Activated CD4-positive, alpha-beta T cell treated with anti-CD3 and anti-CD28 coated beads, Interleukin-2, amount 10 ng/mL, durations not matched to agents 24 days and 14 days (primary cell): ENCODE measurements at regions not wholly inside any gene's neighbourhood (a gene's known extent, or its start where the extent isn't known, plus 50 kb on each side); places are given as distances from the start of the nearest gene placed in this dataset.
A peak's percentile ranks its signal among the peaks of the same experiment; 100 is the strongest.
"Not testable (repeated sequence)": the region's sequence is repeated elsewhere in the genome, so short reads cannot be mapped to it uniquely, and the experiment has no call there.

Experiments used
- DNase-seq: peaks from one replicate; pipeline ENCODE4 v3.0.0; 2022
- H3K27ac Mint-ChIP-seq: one replicate; pipeline ENCODE4 v1.8.0; 2022; ENCODE audit warnings: mild to moderate bottlenecking, mixed read lengths
- H3K27me3 Mint-ChIP-seq: one replicate; pipeline ENCODE4 v1.8.0; 2022; ENCODE audit warnings: mixed read lengths
- H3K36me3 Mint-ChIP-seq: one replicate; pipeline ENCODE4 v1.8.0; 2022; ENCODE audit warnings: low read depth, mild to moderate bottlenecking, mixed read lengths
- H3K4me1 Mint-ChIP-seq: one replicate; pipeline ENCODE4 v1.8.0; 2021; ENCODE audit warnings: mixed read lengths
- H3K4me3 Mint-ChIP-seq: one replicate; pipeline ENCODE4 v1.8.0; 2022; ENCODE audit warnings: mild to moderate bottlenecking, moderate library complexity, mixed read lengths
- H3K9me3 Mint-ChIP-seq: one replicate; pipeline ENCODE4 v1.8.0; 2021; ENCODE audit warnings: mixed read lengths
- intact Hi-C: fragments of 100-400 bp; cut with micrococcal nuclease; formaldehyde crosslinking; loops from one replicate; pipeline ENCODE4 v1.15.1; 2023

DNA sequence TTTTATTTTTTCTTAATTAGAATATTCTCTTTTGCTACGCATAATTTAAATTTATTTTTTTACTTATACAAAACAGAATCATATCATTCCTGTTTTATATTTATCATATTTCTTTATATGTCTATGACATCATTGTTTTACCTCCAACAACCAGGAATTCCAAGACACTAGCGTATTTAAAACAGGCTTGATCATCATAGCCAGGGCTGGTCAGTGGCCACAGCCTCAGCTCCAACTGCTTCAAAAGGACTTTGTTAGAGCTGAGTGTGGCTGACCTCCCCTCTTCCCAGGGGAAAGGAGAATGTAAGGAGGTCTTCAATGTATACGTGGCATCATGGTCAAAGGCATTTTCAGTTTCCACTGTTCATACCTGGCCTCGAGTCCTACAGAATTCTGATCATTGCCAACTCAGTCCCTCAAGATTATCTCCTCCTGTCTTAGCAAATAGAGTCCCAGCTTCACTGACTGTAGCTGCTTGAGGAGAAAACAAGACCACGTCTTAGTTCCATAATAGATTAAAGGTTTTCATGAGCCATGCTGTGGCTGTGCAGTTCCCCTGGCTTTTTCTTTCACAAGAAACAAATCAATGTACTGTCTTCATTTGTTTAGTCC lies 444.0 kb downstream of the PTPRC start:
- Mint-ChIP-seq H3K36me3 (peaks cover 19% of the 10 kb centered on the region), H3K27me3 (peaks cover 5% of the 10 kb centered on the region), H3K9me3 (peaks cover 15% of the 10 kb centered on the region), H3K27ac (peak overlapping the region; percentile 39), H3K4me3 (no peak overlapping the region), H3K4me1 (peaks cover 27% of the 10 kb centered on the region)
- intact Hi-C loops = no loop called here
- DNase-seq = no peak

GRCh38 chr1:199083680-199084079 lies 444.8 kb downstream of the PTPRC start:
- Mint-ChIP-seq H3K27me3 (peaks cover 3% of the 10 kb centered on the region), H3K9me3 (peaks cover 18% of the 10 kb centered on the region), H3K4me1 (peaks cover 30% of the 10 kb centered on the region), H3K27ac (no peak overlapping the region), H3K36me3 (peaks cover 19% of the 10 kb centered on the region), H3K4me3 (no peak overlapping the region)
- intact Hi-C loops = no loop called here
- DNase-seq = no peak

DNA sequence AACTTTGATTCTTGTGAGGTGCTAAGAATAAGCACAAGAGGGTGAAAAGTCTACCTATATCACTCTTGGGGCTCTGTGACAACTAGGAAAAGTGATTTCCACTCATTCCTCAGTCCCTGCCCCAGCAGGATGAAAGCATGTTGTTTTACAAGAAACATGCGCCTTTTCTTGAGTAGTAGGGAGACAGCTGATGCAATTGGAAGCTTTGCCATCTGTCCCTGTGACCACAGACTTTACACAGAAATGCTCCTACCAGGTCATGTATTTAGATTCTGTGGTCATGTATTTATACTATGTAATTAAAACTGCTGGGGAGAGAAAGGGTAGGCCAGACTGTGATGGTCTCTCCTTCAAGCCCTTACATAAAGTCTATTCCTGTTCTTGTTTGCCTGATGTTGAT lies 445.5 kb downstream of the PTPRC start:
- peaks cover 18% of the 10 kb centered on the region for H3K9me3 Mint-ChIP-seq
- H3K36me3 Mint-ChIP-seq = peaks cover 18% of the 10 kb centered on the region
- DNase-seq = no peak
- H3K4me1 Mint-ChIP-seq = peaks cover 36% of the 10 kb centered on the region
- H3K4me3 Mint-ChIP-seq = no peak overlapping the region
- intact Hi-C loops = no loop called here
- no peak overlapping the region for H3K27ac Mint-ChIP-seq
- peaks cover 2% of the 10 kb centered on the region for H3K27me3 Mint-ChIP-seq

DNA sequence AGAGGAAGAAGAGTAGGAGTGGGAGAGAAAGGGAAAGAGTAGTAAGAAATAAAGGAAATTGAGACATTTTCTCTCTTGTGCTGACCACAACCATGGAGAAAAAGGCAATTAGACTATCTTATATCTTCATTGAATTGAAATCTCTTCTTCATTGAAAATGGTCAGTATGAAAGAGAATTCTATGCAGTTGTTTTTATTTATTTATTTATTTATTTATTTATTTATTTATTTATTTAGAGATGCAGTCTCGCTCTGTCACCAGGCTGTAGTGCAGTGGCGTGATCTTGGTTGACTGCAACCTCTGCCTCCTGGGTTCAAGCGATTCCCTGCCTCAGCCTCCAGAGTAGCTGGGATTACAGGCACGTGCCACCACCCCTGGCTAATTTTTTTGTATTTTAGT lies 447.1 kb downstream of the PTPRC start:
- Mint-ChIP-seq H3K27me3 (no peaks in the 10 kb centered on the region), H3K27ac (no peak overlapping the region), H3K4me1 (peaks cover 45% of the 10 kb centered on the region), H3K9me3 (peaks cover 18% of the 10 kb centered on the region), H3K36me3 (peaks cover 21% of the 10 kb centered on the region), H3K4me3 (no peak overlapping the region)
- DNase-seq = no peak
- intact Hi-C loops = loop anchor here (5.0 kb wide), 1 partner anchor 164 kb away; no protein-coding TSS in a partner anchor

- Mint-ChIP-seq H3K27ac (no peak overlapping the region), H3K4me3 (no peak overlapping the region), H3K4me1 (peaks cover 48% of the 10 kb centered on the region), H3K36me3 (peaks cover 29% of the 10 kb centered on the region), H3K9me3 (peaks cover 23% of the 10 kb centered on the region), H3K27me3 (no peaks in the 10 kb centered on the region)
- intact Hi-C loops = loop anchor here (5.0 kb wide), 1 partner anchor 165 kb away; no protein-coding TSS in a partner anchor
- DNase-seq = no peak
These were observed 448.3 kb downstream of the PTPRC start for GRCh38 chr1:199087144-199087543.

DNA sequence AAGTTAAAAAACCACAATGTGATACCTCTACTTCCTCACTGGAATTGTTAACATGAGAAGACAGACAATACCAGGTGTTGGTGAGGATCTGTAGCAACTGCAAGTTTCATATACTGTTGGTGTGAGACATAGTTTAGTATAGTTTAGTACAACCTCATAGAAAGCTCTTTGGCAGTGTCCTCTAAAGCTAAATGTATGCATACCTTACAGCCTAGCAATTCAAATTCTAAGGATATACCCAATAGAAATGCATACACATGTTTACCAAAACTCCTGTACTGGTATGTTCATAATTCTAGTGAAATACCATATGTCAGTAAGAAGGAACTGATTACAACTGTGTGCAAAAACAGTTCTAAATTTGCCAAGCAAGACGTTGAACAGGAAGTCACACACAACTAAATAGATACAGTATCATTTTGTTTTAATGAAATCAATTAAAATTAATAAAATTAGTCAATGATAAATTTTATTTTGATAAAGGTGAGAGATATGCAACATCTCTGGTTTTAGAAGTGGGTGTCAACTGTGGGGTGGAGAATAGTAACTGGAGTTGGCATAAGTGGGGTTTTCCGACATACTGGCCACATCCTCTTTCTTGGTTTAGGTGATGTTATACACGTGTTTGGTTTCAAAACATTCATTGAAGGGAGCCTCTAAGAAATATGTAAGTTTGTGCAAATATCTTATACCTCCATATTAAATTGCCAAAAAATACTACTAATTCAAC lies 450.7 kb downstream of the PTPRC start:
- intact Hi-C loops = loop anchor here (2.0 to 5.0 kb wide), 4 partner anchors 49 to 167 kb away; no protein-coding TSS in a partner anchor
- no peaks in the 10 kb centered on the region for H3K27me3 Mint-ChIP-seq
- DNase-seq = peak; percentile 87
- peak overlapping the region; percentile 49 for H3K4me3 Mint-ChIP-seq
- peaks cover 40% of the 10 kb centered on the region for H3K36me3 Mint-ChIP-seq
- peaks cover 32% of the 10 kb centered on the region for H3K9me3 Mint-ChIP-seq
- H3K27ac Mint-ChIP-seq = peak overlapping the region; percentile 67
- H3K4me1 Mint-ChIP-seq = peaks cover 36% of the 10 kb centered on the region

GRCh38 chr1:199095628-199096027 lies 456.8 kb downstream of the PTPRC start:
- DNase-seq, intact Hi-C loops, H3K27ac Mint-ChIP-seq, H3K4me3 Mint-ChIP-seq, H3K27me3 Mint-ChIP-seq: not testable (repeated sequence)
- H3K4me1 Mint-ChIP-seq = peaks cover 21% of the 10 kb centered on the region
- peaks cover 33% of the 10 kb centered on the region for H3K36me3 Mint-ChIP-seq
- peaks cover 28% of the 10 kb centered on the region for H3K9me3 Mint-ChIP-seq

- Mint-ChIP-seq H3K36me3 (peaks cover 31% of the 10 kb centered on the region), H3K27me3 (no peaks in the 10 kb centered on the region), H3K9me3 (peaks cover 31% of the 10 kb centered on the region), H3K4me1 (peaks cover 26% of the 10 kb centered on the region), H3K27ac (no peak overlapping the region), H3K4me3 (no peak overlapping the region)
- intact Hi-C loops = no loop called here
- DNase-seq = no peak
These were observed 457.8 kb downstream of the PTPRC start for GRCh38 chr1:199096591-199096990.

- H3K4me3 Mint-ChIP-seq = no peak overlapping the region
- H3K27ac Mint-ChIP-seq = no peak overlapping the region
- peak; percentile 56 for DNase-seq
- H3K36me3 Mint-ChIP-seq = peaks cover 27% of the 10 kb centered on the region
- H3K9me3 Mint-ChIP-seq = peaks cover 35% of the 10 kb centered on the region
- H3K27me3 Mint-ChIP-seq = no peaks in the 10 kb centered on the region
- intact Hi-C loops = no loop called here
- H3K4me1 Mint-ChIP-seq = peaks cover 30% of the 10 kb centered on the region
These were observed 459.6 kb downstream of the PTPRC start for GRCh38 chr1:199098468-199098867.

DNA sequence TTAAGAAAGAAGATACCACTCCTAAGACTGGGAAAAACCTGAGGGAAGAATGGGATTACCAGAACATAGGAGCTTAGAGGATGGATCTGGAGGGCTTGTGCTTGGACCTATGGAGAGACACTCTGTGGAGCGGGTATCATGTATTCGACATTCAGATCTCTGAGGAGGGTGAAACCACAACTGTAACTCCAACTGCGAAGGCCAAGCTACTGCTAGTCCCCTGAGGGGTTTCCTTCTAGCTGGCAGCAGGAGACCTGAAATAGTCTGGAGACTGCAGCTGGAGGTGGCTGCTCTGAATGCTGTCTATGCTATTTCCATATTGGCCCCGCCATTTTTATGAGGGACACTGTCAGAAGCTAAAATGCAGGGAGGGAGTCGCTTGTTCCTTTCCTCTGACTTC lies 462.3 kb downstream of the PTPRC start:
- intact Hi-C loops = no loop called here
- H3K27ac Mint-ChIP-seq = no peak overlapping the region
- H3K27me3 Mint-ChIP-seq = no peaks in the 10 kb centered on the region
- no peak for DNase-seq
- H3K4me1 Mint-ChIP-seq = peaks cover 26% of the 10 kb centered on the region
- peaks cover 40% of the 10 kb centered on the region for H3K9me3 Mint-ChIP-seq
- H3K36me3 Mint-ChIP-seq = peaks cover 16% of the 10 kb centered on the region
- no peak overlapping the region for H3K4me3 Mint-ChIP-seq

GRCh38 chr1:199101635-199102034 lies 462.8 kb downstream of the PTPRC start:
- intact Hi-C loops = no loop called here
- H3K4me3 Mint-ChIP-seq = no peak overlapping the region
- peaks cover 26% of the 10 kb centered on the region for H3K4me1 Mint-ChIP-seq
- H3K27me3 Mint-ChIP-seq = no peaks in the 10 kb centered on the region
- H3K9me3 Mint-ChIP-seq = peaks cover 37% of the 10 kb centered on the region
- H3K27ac Mint-ChIP-seq = no peak overlapping the region
- peaks cover 14% of the 10 kb centered on the region for H3K36me3 Mint-ChIP-seq
- no peak for DNase-seq

DNA sequence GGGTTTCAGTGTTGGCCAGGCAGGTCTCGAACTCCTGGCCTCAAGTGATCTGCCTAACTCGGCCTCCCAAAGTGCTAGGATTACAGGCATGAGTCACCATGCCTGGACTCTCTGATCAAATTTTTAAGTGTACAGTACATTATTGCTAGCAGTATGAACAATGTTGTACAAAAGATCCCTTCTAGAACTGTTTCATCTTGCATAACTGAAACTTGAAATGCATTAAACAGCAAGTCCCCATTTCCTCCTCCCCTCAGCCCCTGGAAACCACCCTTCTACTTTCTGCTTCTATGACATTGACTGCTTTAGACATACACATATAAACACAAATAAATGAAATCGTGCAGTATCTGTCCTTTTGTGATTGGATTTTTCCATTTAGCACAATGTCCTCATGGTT lies 463.4 kb downstream of the PTPRC start:
- H3K27ac Mint-ChIP-seq = no peak overlapping the region
- peaks cover 32% of the 10 kb centered on the region for H3K9me3 Mint-ChIP-seq
- peaks cover 26% of the 10 kb centered on the region for H3K4me1 Mint-ChIP-seq
- no peak overlapping the region for H3K4me3 Mint-ChIP-seq
- H3K36me3 Mint-ChIP-seq = peaks cover 12% of the 10 kb centered on the region
- peak; percentile 62 for DNase-seq
- intact Hi-C loops = no loop called here
- H3K27me3 Mint-ChIP-seq = no peaks in the 10 kb centered on the region

- intact Hi-C loops = no loop called here
- H3K9me3 Mint-ChIP-seq = peaks cover 19% of the 10 kb centered on the region
- H3K27me3 Mint-ChIP-seq = no peaks in the 10 kb centered on the region
- peaks cover 10% of the 10 kb centered on the region for H3K4me1 Mint-ChIP-seq
- DNase-seq = no peak
- H3K4me3 Mint-ChIP-seq = no peak overlapping the region
- peaks cover 7% of the 10 kb centered on the region for H3K36me3 Mint-ChIP-seq
- H3K27ac Mint-ChIP-seq = no peak overlapping the region
These were observed 470.3 kb downstream of the PTPRC start for GRCh38 chr1:199109160-199109559.

GRCh38 chr1:199112365-199112764 lies 473.5 kb downstream of the PTPRC start:
- no peak for DNase-seq
- peaks cover 12% of the 10 kb centered on the region for H3K9me3 Mint-ChIP-seq
- no peak overlapping the region for H3K4me3 Mint-ChIP-seq
- intact Hi-C loops = loop anchor here (2.0 to 5.0 kb wide), 3 partner anchors 130 to 342 kb away; no protein-coding TSS in a partner anchor
- H3K36me3 Mint-ChIP-seq = peaks cover 4% of the 10 kb centered on the region
- no peak overlapping the region for H3K27ac Mint-ChIP-seq
- peaks cover 10% of the 10 kb centered on the region for H3K4me1 Mint-ChIP-seq
- no peaks in the 10 kb centered on the region for H3K27me3 Mint-ChIP-seq
